Neutrophil (primary cell): ENCODE measurements at regions not wholly inside any gene's neighbourhood (a gene's known extent, or its start where the extent isn't known, plus 50 kb on each side); places are given as distances from the start of the nearest gene placed in this dataset.
"Not testable (repeated sequence)": the region's sequence is repeated elsewhere in the genome, so short reads cannot be mapped to it uniquely, and the experiment has no call there.

Experiments
- H3K27ac ChIP-seq: fragments of 200-600 bp; sonication (generic); 2 replicates; pipeline ENCODE4 v1.5.1; 2016; ENCODE audit warnings: mild to moderate bottlenecking, moderate library complexity
- H3K27me3 ChIP-seq: fragments of 200-600 bp; sonication (generic); 2 replicates; pipeline ENCODE4 v1.6.0; 2016; ENCODE audit warnings: mild to moderate bottlenecking
- H3K36me3 ChIP-seq: fragments of 200-600 bp; sonication (generic); 2 replicates; pipeline ENCODE4 v1.5.1; 2017
- H3K4me1 ChIP-seq, 2 experiments: fragments of 200-600 bp in 1 of 2; sonication (generic) in 1 of 2; 1 replicate in 1 of 2; 2 replicates in 1 of 2; pipeline versions ENCODE4 v1.5.1 to v1.6.1; 2013 to 2016; ENCODE audit warnings: low read depth in 1 of 2, low read length in 1 of 2, mild to moderate bottlenecking in 1 of 2, moderate library complexity in 1 of 2; ENCODE audit not compliant: control insufficient read depth in 1 of 2, insufficient read depth in 1 of 2
- H3K4me3 ChIP-seq, 2 experiments: fragments of 200-600 bp in 1 of 2; sonication (generic) in 1 of 2; 1 replicate in 1 of 2; 2 replicates in 1 of 2; pipeline ENCODE4 v1.5.1; 2013 to 2016; ENCODE audit warnings: low read depth in 1 of 2, low read length in 1 of 2, mild to moderate bottlenecking in 1 of 2, moderate library complexity in 1 of 2
- H3K9me3 ChIP-seq: fragments of 200-600 bp; sonication (generic); 2 replicates; pipeline ENCODE4 v1.5.1; 2016
- TF ChIP-seq, protein P1 (sequence below): fragments of 200-600 bp; sonication (generic); IDR thresholded peaks from 2 replicates; pipeline ENCODE4 v1.5.1; 2016; ENCODE audit warnings: antibody characterized with exemption

DNA sequence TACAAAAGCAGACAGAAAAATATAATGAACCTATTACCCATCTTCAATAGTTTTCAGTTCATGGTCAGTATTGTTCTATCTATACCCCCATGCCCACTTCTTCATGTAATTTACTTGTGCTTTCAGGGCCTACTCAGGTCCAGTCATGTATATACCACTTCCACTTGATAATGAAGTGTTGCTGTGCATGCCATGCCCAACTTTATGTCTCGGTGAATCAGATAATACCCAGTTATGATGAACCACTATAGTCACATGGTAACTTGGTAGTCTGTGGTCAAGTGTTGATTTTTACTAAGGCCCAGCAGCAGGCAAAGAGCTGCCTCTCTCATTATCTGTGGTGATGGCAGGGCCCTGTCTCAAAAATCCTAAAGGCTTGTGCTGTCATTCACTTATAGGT lies 70.7 kb upstream of the IL33 start:
- TF ChIP-seq, protein P1, sequence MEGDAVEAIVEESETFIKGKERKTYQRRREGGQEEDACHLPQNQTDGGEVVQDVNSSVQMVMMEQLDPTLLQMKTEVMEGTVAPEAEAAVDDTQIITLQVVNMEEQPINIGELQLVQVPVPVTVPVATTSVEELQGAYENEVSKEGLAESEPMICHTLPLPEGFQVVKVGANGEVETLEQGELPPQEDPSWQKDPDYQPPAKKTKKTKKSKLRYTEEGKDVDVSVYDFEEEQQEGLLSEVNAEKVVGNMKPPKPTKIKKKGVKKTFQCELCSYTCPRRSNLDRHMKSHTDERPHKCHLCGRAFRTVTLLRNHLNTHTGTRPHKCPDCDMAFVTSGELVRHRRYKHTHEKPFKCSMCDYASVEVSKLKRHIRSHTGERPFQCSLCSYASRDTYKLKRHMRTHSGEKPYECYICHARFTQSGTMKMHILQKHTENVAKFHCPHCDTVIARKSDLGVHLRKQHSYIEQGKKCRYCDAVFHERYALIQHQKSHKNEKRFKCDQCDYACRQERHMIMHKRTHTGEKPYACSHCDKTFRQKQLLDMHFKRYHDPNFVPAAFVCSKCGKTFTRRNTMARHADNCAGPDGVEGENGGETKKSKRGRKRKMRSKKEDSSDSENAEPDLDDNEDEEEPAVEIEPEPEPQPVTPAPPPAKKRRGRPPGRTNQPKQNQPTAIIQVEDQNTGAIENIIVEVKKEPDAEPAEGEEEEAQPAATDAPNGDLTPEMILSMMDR, result no peak
- Histone ChIP-seq H3K27me3 (no peaks in the 10 kb centered on the region), H3K27ac (no peak overlapping the region), H3K36me3 (no peaks in the 10 kb centered on the region), H3K9me3 (no peaks in the 10 kb centered on the region), H3K4me3 (no peak overlapping the region), H3K4me1 (no peaks in the 10 kb centered on the region)

GRCh38 chr9:6142799-6143454 lies 72.7 kb upstream of the IL33 start:
- Histone ChIP-seq H3K9me3 (no peaks in the 10 kb centered on the region), H3K4me3 (no peak overlapping the region), H3K27ac (no peak overlapping the region), H3K4me1 (no peaks in the 10 kb centered on the region), H3K27me3 (no peaks in the 10 kb centered on the region), H3K36me3 (no peaks in the 10 kb centered on the region)
- TF ChIP-seq, protein P1, result no peak

GRCh38 chr9:6135780-6136179 lies 79.8 kb upstream of the IL33 start:
- not testable (repeated sequence) for H3K4me3 ChIP-seq, H3K4me1 ChIP-seq, H3K9me3 ChIP-seq, H3K27ac ChIP-seq, H3K36me3 ChIP-seq
- peaks cover 14% of the 10 kb centered on the region for H3K27me3 ChIP-seq

- H3K9me3 ChIP-seq, result no peaks in the 10 kb centered on the region
- H3K36me3 ChIP-seq, result no peaks in the 10 kb centered on the region
- TF ChIP-seq, protein P1, result no peak
- no peak overlapping the region for H3K27ac ChIP-seq
- peaks cover 22% of the 10 kb centered on the region for H3K27me3 ChIP-seq
- no peak overlapping the region for H3K4me3 ChIP-seq
- no peaks in the 10 kb centered on the region for H3K4me1 ChIP-seq
Observed at GRCh38 chr9:6134661-6135180, 80.9 kb upstream of the IL33 start.

DNA sequence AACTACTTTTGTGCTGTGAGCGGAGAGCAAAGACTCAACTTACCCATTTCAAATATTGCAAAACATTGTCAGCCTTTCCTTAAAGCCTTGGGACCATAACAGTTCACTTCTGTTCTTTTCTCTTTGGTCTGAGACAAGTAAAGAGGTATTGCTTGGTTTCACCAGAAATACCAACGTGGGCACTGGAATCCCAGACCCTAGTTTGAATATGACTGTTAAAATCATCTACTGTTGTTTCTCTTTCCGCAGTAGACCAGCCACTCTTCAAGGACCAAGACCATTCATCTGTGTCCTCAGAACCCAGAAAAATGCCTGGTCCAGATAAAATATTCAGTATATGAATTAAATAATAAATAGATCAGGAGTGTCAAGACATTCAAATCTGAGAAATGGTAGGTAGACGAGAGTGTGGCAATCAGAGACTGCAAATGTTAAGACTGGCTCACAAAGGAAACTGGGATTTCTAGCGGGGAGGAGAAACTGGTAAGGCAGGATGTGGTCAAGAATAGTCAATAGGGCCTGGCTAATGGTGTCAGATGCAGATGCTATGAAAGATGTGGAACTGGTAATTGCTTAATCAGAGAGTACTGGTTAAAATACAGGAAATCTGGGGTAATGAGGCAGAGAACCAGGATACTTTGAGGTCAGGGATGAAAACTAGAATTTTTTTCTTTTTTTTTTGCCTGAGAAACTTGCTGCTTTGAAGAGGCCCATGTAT lies 82.1 kb upstream of the IL33 start:
- no peak overlapping the region for H3K27ac ChIP-seq
- H3K4me3 ChIP-seq, result no peak overlapping the region
- TF ChIP-seq, protein P1, result no peak

GRCh38 chr9:6132650-6133049 lies 83.0 kb upstream of the IL33 start:
- H3K36me3 ChIP-seq, result no peaks in the 10 kb centered on the region
- no peak overlapping the region for H3K27ac ChIP-seq
- no peaks in the 10 kb centered on the region for H3K4me1 ChIP-seq
- H3K9me3 ChIP-seq, result no peaks in the 10 kb centered on the region
- H3K4me3 ChIP-seq, result no peak overlapping the region
- TF ChIP-seq, protein P1, result no peak
- peaks cover 28% of the 10 kb centered on the region for H3K27me3 ChIP-seq

More for the DNA sequence above, 82.1 kb upstream of the IL33 start:
- Histone ChIP-seq H3K27me3 (peaks cover 28% of the 10 kb centered on the region), H3K9me3 (no peaks in the 10 kb centered on the region), H3K4me1 (no peaks in the 10 kb centered on the region), H3K36me3 (no peaks in the 10 kb centered on the region)
